HEK293 (cell line): ENCODE measurements at regions not wholly inside any gene's neighbourhood (a gene's known extent, or its start where the extent isn't known, plus 50 kb on each side); places are given as distances from the start of the nearest gene placed in this dataset.
A peak's percentile ranks its signal among the peaks of the same experiment; 100 is the strongest.

ENCODE experiments used
- CTCF ChIA-PET: fragments of 350-600 bp; formaldehyde crosslinking; extraction: SDS; loops from one replicate; lab custom pipeline; 2021; ENCODE audit warnings: antibody characterized with exemption; lab: Yijun Ruan, JAX
- POLR2A ChIA-PET: fragments of 300-600 bp; formaldehyde crosslinking; extraction: SDS; loops from one replicate; lab custom pipeline; 2020; ENCODE audit warnings: antibody characterized with exemption, inconsistent platforms; lab: Yijun Ruan, JAX
- H3K27ac ChIP-seq: fragments of 200-500 bp; sonication (Bioruptor generic); 2 replicates; pipeline ENCODE4 v1.5.1; 2014; ENCODE audit warnings: low read depth, low read length, control low read depth, inconsistent platforms; ENCODE audit errors: extremely low read depth
- H3K36me3 ChIP-seq, 2 experiments: fragments of 200-500 bp in 1 of 2; sonication (Bioruptor generic) in 1 of 2; 1 replicate in 1 of 2; 2 replicates in 1 of 2; pipeline ENCODE4 v1.5.1; 2014 to 2017; ENCODE audit warnings: inconsistent platforms in 2 of 2, low read length in 2 of 2; ENCODE audit not compliant: control insufficient read depth in 2 of 2, insufficient read depth in 1 of 2
- H3K4me1 ChIP-seq: fragments of 200-500 bp; sonication (Bioruptor generic); 2 replicates; pipeline ENCODE4 v1.5.1; 2014; ENCODE audit warnings: mild to moderate bottlenecking, low read length, inconsistent platforms; ENCODE audit not compliant: control insufficient read depth, insufficient read depth
- H3K4me3 ChIP-seq: 2 replicates; pipeline ENCODE4 v1.5.1; 2011; ENCODE audit warnings: low read depth, mild to moderate bottlenecking, control low read depth, low read length, moderate library complexity
- H3K9me3 ChIP-seq: fragments of 200-500 bp; sonication (Bioruptor generic); 2 replicates; pipeline ENCODE4 v1.5.1; 2014; ENCODE audit warnings: low read depth, low read length, inconsistent platforms; ENCODE audit not compliant: control insufficient read depth, insufficient read depth
- ATF2 ChIP-seq: fragments of 450-650 bp; formaldehyde crosslinking; IDR thresholded peaks from 2 replicates; pipeline ENCODE4 v1.5.1; 2016; ENCODE audit warnings: missing biosample characterization, missing genetic modification characterization, low read depth
- FEZF1 ChIP-seq: fragments of 450-650 bp; formaldehyde crosslinking; IDR thresholded peaks from 2 replicates; pipeline ENCODE4 v1.5.1; 2016; ENCODE audit warnings: missing biosample characterization, missing genetic modification characterization
- ZFP37 ChIP-seq: fragments of 450-650 bp; formaldehyde crosslinking; IDR thresholded peaks from 2 replicates; pipeline ENCODE4 v1.5.1; 2016; ENCODE audit warnings: missing biosample characterization, missing genetic modification characterization
- ZFP69B ChIP-seq: fragments of 450-650 bp; formaldehyde crosslinking; IDR thresholded peaks from 2 replicates; pipeline ENCODE4 v1.5.1; 2016; ENCODE audit warnings: missing biosample characterization, missing genetic modification characterization
- ZNF138 ChIP-seq: fragments of 450-650 bp; formaldehyde crosslinking; IDR thresholded peaks from 2 replicates; pipeline ENCODE4 v1.5.1; 2016; ENCODE audit warnings: missing biosample characterization, missing genetic modification characterization, borderline replicate concordance
- ZNF140 ChIP-seq: fragments of 450-650 bp; formaldehyde crosslinking; IDR thresholded peaks from 2 replicates; pipeline ENCODE4 v1.5.1; 2016; ENCODE audit warnings: missing biosample characterization, missing genetic modification characterization
- ZNF146 ChIP-seq: fragments of 450-650 bp; formaldehyde crosslinking; IDR thresholded peaks from 2 replicates; pipeline ENCODE4 v1.5.1; 2016; ENCODE audit warnings: missing biosample characterization, missing genetic modification characterization
- ZNF2 ChIP-seq: fragments of 450-650 bp; formaldehyde crosslinking; IDR thresholded peaks from 2 replicates; pipeline ENCODE4 v1.5.1; 2016; ENCODE audit warnings: missing biosample characterization, missing genetic modification characterization
- ZNF202 ChIP-seq: fragments of 450-650 bp; formaldehyde crosslinking; IDR thresholded peaks from 2 replicates; pipeline ENCODE4 v1.5.1; 2016; ENCODE audit warnings: missing biosample characterization, missing genetic modification characterization, borderline replicate concordance
- ZNF391 ChIP-seq: fragments of 450-650 bp; formaldehyde crosslinking; IDR thresholded peaks from 2 replicates; pipeline ENCODE4 v1.5.1; 2016; ENCODE audit warnings: low read depth, missing biosample characterization, missing genetic modification characterization, borderline replicate concordance
- ZNF416 ChIP-seq: fragments of 450-650 bp; formaldehyde crosslinking; IDR thresholded peaks from 2 replicates; pipeline ENCODE4 v1.5.1; 2016; ENCODE audit warnings: missing biosample characterization, missing genetic modification characterization
- ZNF521 ChIP-seq: fragments of 450-650 bp; formaldehyde crosslinking; IDR thresholded peaks from 2 replicates; pipeline ENCODE4 v1.5.1; 2017; ENCODE audit warnings: missing biosample characterization, mild to moderate bottlenecking, missing genetic modification characterization
- ZNF549 ChIP-seq: fragments of 450-650 bp; IDR thresholded peaks from 2 replicates; pipeline ENCODE4 v1.5.1; 2018; ENCODE audit warnings: missing biosample characterization, missing genetic modification characterization, mild to moderate bottlenecking, inconsistent platforms, moderate library complexity
- ZNF561 ChIP-seq: fragments of 450-650 bp; IDR thresholded peaks from 2 replicates; pipeline ENCODE4 v1.5.1; 2018; ENCODE audit warnings: missing biosample characterization, missing genetic modification characterization, borderline replicate concordance
- ZNF596 ChIP-seq: fragments of 450-650 bp; IDR thresholded peaks from 2 replicates; pipeline ENCODE4 v1.5.0; 2018; ENCODE audit warnings: missing biosample characterization, mild to moderate bottlenecking, missing genetic modification characterization, moderate library complexity
- ZNF639 ChIP-seq: fragments of 450-650 bp; formaldehyde crosslinking; IDR thresholded peaks from 2 replicates; pipeline ENCODE4 v1.5.1; 2016; ENCODE audit warnings: missing biosample characterization, missing genetic modification characterization
- ZNF658 ChIP-seq: fragments of 450-650 bp; formaldehyde crosslinking; IDR thresholded peaks from 2 replicates; pipeline ENCODE4; 2016; ENCODE audit warnings: missing biosample characterization, missing genetic modification characterization
- ZNF704 ChIP-seq: fragments of 450-650 bp; formaldehyde crosslinking; IDR thresholded peaks from 2 replicates; pipeline ENCODE4 v1.5.1; 2016; ENCODE audit warnings: missing biosample characterization, missing genetic modification characterization
- ZNF707 ChIP-seq: fragments of 450-650 bp; formaldehyde crosslinking; IDR thresholded peaks from 2 replicates; pipeline ENCODE4 v1.5.1; 2016; ENCODE audit warnings: missing biosample characterization, missing genetic modification characterization
- ZNF792 ChIP-seq: fragments of 450-650 bp; formaldehyde crosslinking; IDR thresholded peaks from 2 replicates; pipeline ENCODE4 v1.5.1; 2016; ENCODE audit warnings: missing biosample characterization, missing genetic modification characterization
- ZSCAN30 ChIP-seq: fragments of 450-650 bp; IDR thresholded peaks from 2 replicates; pipeline ENCODE4 v1.5.1; 2018; ENCODE audit warnings: missing biosample characterization, mild to moderate bottlenecking, missing genetic modification characterization, moderate library complexity

- TF ChIP-seq ZSCAN30 (no peak), ZNF639 (no peak), FEZF1 (tag by site-specific recombination) (no peak), ZNF704 (tag by site-specific recombination) (no peak)
- TF ChIP-seq, all 188 proteins: peak for 0
- POLR2A ChIA-PET: no interaction called here
- CTCF ChIA-PET: interaction anchor here (1.9 kb wide), 1 partner anchor 10 kb away, joined by 10 read pairs; no protein-coding TSS in a partner anchor
Measured at GRCh38 chr1:204736836-204737235, 51.3 kb upstream of the LRRN2 start.

GRCh38 chr1:204738506-204738905 lies 53.0 kb upstream of the LRRN2 start:
- no peak overlapping the region for H3K27ac ChIP-seq
- no peaks in the 10 kb centered on the region for H3K9me3 ChIP-seq
- no peak overlapping the region for H3K4me3 ChIP-seq
- no peaks in the 10 kb centered on the region for H3K36me3 ChIP-seq
- H3K4me1 ChIP-seq: no peaks in the 10 kb centered on the region
- ChIA-PET POLR2A (no interaction called here), CTCF (interaction anchor here (0.9 kb wide), 1 partner anchor 64 kb away, joined by 3 read pairs; no protein-coding TSS in a partner anchor)
- no peak for TF ChIP-seq ZNF391
- peak; percentile 64; the same call in 1 of the 2 replicates for TF ChIP-seq ZNF146 (tag by site-specific recombination)

More at GRCh38 chr1:204736836-204737235, 51.3 kb upstream of the LRRN2 start:
- Histone ChIP-seq H3K4me1 (no peaks in the 10 kb centered on the region), H3K36me3 (no peaks in the 10 kb centered on the region), H3K27ac (no peak overlapping the region), H3K4me3 (no peak overlapping the region), H3K9me3 (no peaks in the 10 kb centered on the region)

GRCh38 chr1:204740354-204740753 lies 54.8 kb upstream of the LRRN2 start:
- H3K27ac ChIP-seq: no peak overlapping the region
- TF ChIP-seq ZNF416 (tag by site-specific recombination): no peak
- peak; percentile 70 for TF ChIP-seq ATF2 (tag by site-specific recombination)
- TF ChIP-seq ZNF138 (tag by site-specific recombination): no peak
- no peak overlapping the region for H3K4me3 ChIP-seq
- H3K36me3 ChIP-seq: no peaks in the 10 kb centered on the region
- no peaks in the 10 kb centered on the region for H3K4me1 ChIP-seq
- ChIA-PET POLR2A (no interaction called here), CTCF (interaction anchor here (1.0 to 1.2 kb wide), 3 partner anchors 21 to 51 kb away, joined by 3 to 5 read pairs (median 3); no protein-coding TSS in a partner anchor)
- no peaks in the 10 kb centered on the region for H3K9me3 ChIP-seq

GRCh38 chr1:204741440-204741839 lies 55.9 kb upstream of the LRRN2 start:
- ChIA-PET POLR2A (no interaction called here), CTCF (interaction anchor here (1.0 kb wide), 1 partner anchor 20 kb away, joined by 3 read pairs; no protein-coding TSS in a partner anchor)
- TF ChIP-seq ZNF561 (tag by site-specific recombination) (no peak), ZNF596 (tag by site-specific recombination) (no peak), ZFP69B (tag by site-specific recombination) (no peak), ZFP37 (tag by site-specific recombination) (no peak), ZNF140 (tag by site-specific recombination) (no peak), ZNF658 (no peak), ZNF792 (tag by site-specific recombination) (no peak), ZNF202 (no peak), ZNF549 (tag by site-specific recombination) (no peak), ZNF707 (tag by site-specific recombination) (no peak), ZNF521 (tag by site-specific recombination) (no peak), ZNF2 (no peak)
- Histone ChIP-seq H3K4me1 (no peaks in the 10 kb centered on the region), H3K36me3 (no peaks in the 10 kb centered on the region), H3K27ac (no peak overlapping the region), H3K4me3 (no peak overlapping the region), H3K9me3 (no peaks in the 10 kb centered on the region)
